Skin epidermis (tissue), 12 donors: ENCODE measurements at regions not wholly inside any gene's neighbourhood (a gene's known extent, or its start where the extent isn't known, plus 50 kb on each side); places are given as distances from the start of the nearest gene placed in this dataset.

Source experiments
- H3K27ac ChIP-seq, 21 experiments: fragments of 200-600 bp; sonication (generic) in 11 of 21; one replicate each; pipeline ENCODE4 v1.5.0; 2020; ENCODE audit warnings: mild to moderate bottlenecking in 3 of 21, inconsistent platforms in 2 of 21, moderate library complexity in 2 of 21
- H3K4me3 ChIP-seq, 7 experiments: fragments of 200-600 bp; sonication (generic) in 2 of 7; one replicate each; pipeline ENCODE4 v1.5.0; 2020; ENCODE audit warnings: inconsistent platforms in 2 of 7, mild to moderate bottlenecking in 2 of 7, moderate library complexity in 1 of 7

DNA sequence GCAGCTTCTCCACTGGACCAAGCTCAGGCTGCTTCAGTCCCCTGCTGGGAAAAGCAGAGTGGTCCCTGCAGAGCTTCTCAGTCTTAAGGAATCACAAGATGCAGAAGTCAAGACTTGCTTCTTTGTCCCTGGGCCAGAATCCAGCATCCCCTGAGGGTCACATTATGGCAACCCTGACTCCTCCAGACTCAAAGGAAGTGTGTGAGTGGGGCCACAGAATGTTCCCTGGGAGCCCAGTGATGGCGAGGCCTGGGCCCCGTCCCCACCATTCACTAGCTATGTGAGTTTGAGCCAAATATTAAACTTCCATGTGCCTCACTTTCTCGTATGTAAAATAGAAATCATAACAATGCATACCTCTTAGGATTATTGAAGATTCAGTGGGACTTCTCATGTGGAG is 122.2 kb upstream of the NCAM1 start:
- Histone ChIP-seq H3K27ac (no peak overlapping the region), H3K4me3 (no peak overlapping the region)

GRCh38 chr11:112841729-112842128 is 119.5 kb upstream of the NCAM1 start:
- Histone ChIP-seq H3K27ac (no peak overlapping the region), H3K4me3 (no peak overlapping the region)

- no peak overlapping the region for H3K27ac ChIP-seq
- no peak overlapping the region for H3K4me3 ChIP-seq
Observed at GRCh38 chr11:112842151-112842550, 119.1 kb upstream of the NCAM1 start.

GRCh38 chr11:112844517-112844916 is 116.7 kb upstream of the NCAM1 start:
- Histone ChIP-seq H3K27ac (no peak overlapping the region), H3K4me3 (no peak overlapping the region)

GRCh38 chr11:112847568-112847967 is 113.7 kb upstream of the NCAM1 start:
- Histone ChIP-seq H3K4me3 (no peak overlapping the region), H3K27ac (no peak overlapping the region)

- H3K4me3 ChIP-seq: no peak overlapping the region
- H3K27ac ChIP-seq: no peak overlapping the region
Observed at GRCh38 chr11:112852143-112852866, 108.9 kb upstream of the NCAM1 start.

- Histone ChIP-seq H3K4me3 (no peak overlapping the region), H3K27ac (no peak overlapping the region)
Observed at GRCh38 chr11:112856133-112856532, 105.1 kb upstream of the NCAM1 start.

- Histone ChIP-seq H3K27ac (no peak overlapping the region), H3K4me3 (no peak overlapping the region)
Observed at GRCh38 chr11:112856591-112856990, 104.6 kb upstream of the NCAM1 start.

DNA sequence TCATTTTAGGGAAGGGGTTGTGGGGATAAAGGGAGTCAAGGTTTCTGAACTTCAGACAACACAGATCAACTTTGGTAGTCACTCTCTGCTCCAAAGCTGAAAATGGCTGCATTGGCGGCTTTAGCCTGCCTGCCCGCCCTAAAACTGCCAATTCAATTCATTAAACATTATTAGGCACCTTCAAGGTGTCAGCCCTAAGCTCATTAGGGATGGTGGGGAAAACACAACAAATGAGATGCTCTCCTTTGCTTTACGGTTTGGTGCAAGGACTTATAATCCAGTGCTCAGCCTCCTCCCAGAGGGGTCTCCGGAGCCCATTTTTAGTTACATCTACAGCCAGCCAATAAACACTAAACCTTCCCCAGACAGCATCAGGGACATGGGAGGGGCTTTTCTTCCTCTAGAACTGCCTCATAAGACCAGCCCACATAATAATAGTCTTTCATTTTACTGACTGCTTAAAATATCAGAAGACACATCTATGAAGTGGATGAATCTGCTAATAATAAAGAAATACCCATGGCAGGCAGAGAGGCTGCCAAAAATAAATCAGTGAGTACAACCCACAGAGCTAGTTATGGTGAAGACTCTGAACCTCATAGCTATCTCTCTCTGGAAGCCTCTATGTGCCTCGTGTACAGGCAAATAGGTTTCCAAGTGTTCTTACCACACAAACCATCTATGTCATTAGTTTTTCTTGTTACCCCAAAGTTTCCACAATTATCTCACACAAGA is 102.8 kb upstream of the NCAM1 start:
- no peak overlapping the region for H3K27ac ChIP-seq

DNA sequence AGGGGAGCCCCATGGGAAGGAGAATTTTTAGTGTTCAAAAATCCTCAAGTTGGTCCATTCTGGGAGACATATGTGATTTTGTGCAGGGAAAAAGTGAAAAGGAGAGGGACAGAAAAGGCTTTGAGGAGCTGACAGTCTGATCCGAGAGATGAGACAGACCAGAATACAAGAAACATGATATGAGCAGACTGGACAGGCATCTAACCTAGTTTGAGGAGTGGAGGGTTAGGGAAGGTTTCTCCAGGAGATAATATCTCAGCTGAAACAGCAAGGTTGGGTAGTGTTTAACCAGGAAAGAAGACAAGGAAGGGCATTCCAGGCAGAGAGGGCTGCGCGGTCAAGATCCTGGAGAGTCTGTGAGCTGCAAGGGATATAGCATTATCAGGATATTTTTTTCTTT is 101.4 kb upstream of the NCAM1 start:
- Histone ChIP-seq H3K27ac (no peak overlapping the region), H3K4me3 (no peak overlapping the region)

More for the DNA sequence above, 102.8 kb upstream of the NCAM1 start:
- H3K4me3 ChIP-seq: no peak overlapping the region

DNA sequence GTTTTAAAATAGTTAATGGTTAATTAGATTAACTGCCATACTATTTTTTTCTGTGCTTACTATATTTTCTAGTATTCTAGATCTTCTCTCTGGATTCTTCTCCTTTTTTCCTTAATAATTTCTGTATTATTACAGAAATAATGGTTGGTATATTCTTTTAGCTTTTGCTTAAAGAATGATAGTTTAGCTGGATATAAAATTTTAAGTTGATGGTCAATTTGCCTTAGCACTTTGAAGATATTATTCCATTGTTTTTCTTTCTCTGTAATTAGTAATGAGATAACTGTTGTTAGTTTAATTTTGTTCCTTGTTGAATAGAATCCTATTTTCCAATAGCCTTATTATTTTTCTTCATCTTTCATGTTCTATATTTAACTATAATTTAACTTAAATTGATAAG is 99.9 kb upstream of the NCAM1 start:
- Histone ChIP-seq H3K4me3 (no peak overlapping the region), H3K27ac (no peak overlapping the region)

DNA sequence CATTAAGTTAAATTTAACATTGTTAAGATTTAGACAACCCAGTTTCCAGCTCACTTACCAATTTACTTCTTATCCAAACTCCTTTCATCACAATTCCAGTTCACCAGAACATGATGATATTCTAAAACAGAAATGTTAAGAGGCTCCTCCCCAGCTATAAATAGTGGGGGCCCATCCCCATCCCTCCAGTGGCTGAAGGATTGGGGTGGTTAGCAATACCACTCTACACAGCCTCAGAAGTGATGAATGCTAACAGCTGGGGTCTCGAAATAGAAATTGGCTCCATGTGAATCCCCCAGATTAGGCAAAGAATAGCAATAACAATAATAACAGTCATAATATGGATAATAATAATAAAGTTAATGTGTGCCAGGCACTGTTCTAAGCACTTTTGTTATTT is 97.9 kb upstream of the NCAM1 start:
- Histone ChIP-seq H3K27ac (no peak overlapping the region), H3K4me3 (no peak overlapping the region)

GRCh38 chr11:112864672-112865071 is 96.5 kb upstream of the NCAM1 start:
- no peak overlapping the region for H3K27ac ChIP-seq
- no peak overlapping the region for H3K4me3 ChIP-seq

- Histone ChIP-seq H3K27ac (no peak overlapping the region), H3K4me3 (no peak overlapping the region)
Observed at GRCh38 chr11:112871909-112872500, 89.2 kb upstream of the NCAM1 start.

GRCh38 chr11:112874980-112875379 is 86.2 kb upstream of the NCAM1 start:
- Histone ChIP-seq H3K27ac (no peak overlapping the region), H3K4me3 (no peak overlapping the region)

GRCh38 chr11:112877581-112877980 is 83.6 kb upstream of the NCAM1 start:
- no peak overlapping the region for H3K4me3 ChIP-seq
- H3K27ac ChIP-seq: no peak overlapping the region

DNA sequence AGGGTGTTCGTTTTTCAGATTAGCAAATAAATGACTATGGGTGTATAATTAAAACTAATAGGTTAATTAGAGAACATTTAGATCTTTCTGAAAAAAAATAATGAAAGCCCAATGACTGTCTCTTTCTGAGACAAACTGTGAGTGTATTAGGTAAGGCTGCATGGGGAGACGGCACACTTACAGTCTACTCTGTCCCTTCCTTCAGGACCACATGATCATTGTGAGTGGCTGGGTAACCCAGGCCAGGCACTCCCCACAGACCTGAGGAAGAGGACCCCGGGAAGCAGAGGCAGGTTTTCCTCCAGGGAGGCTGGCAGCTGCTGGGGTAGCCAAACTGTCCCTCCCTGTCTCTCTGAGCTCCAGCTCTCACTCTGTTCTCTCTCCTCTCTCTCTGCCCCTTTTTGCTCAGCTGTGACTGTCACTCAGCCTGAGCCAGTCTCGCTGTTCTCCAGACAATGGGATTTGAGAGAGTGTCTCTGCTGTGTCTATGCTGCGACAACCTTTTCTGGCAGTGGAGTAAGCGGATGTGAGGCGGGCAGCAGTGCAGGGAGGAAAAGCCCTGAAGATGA is 83.1 kb upstream of the NCAM1 start:
- H3K27ac ChIP-seq: no peak overlapping the region
- H3K4me3 ChIP-seq: no peak overlapping the region

DNA sequence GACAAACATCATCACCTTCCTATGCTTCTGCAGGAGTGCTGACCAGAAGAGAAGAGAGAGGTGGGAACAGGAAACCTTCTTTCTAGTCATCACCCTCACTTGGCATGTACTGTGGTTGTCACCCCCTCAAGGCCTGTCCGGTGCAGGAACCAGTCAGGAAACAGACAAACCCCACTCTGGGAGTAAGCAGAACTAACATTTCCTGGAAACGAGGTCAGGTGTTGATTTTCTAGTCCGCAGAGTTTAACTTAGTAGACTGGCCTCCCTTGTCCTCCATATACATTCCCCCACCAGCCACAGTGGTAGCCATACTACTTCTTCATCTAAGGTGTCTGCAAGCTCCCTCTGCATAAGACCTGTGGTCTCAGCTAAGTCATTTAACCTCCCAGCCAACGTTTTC is 80.7 kb upstream of the NCAM1 start:
- no peak overlapping the region for H3K4me3 ChIP-seq

DNA sequence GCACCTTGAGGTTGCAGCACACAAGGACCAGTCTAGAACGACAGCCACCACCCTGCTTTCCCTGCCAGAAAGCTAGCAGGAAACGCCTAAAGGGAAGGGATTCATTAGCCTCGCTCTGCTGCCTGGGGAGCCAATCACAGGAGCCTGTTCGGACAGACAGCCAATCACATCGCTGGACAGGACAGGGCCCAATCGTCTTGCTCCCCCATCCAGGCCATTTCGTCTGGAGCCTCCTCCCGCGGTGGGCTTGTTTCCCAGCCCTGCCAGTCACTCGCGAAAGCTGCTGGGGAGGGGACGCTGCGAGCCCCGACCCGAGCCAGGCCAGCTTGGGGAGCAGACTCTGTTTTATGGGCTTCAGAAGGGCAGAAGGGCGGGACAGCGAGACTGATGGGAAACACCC is 79.8 kb upstream of the NCAM1 start:
- peak overlapping the region in 2 of 7 experiments; percentile 6 to 8 for H3K4me3 ChIP-seq
- H3K27ac ChIP-seq: no peak overlapping the region

More for the DNA sequence above, 80.7 kb upstream of the NCAM1 start:
- H3K27ac ChIP-seq: no peak overlapping the region

- Histone ChIP-seq H3K4me3 (no peak overlapping the region), H3K27ac (no peak overlapping the region)
Observed at GRCh38 chr11:112882494-112883381, 78.5 kb upstream of the NCAM1 start.
